ENCODE measurements at regions not wholly inside any gene's neighbourhood (a gene's known extent, or its start where the extent isn't known, plus 50 kb on each side); places are given as distances from the start of the nearest gene placed in this dataset.

DNA sequence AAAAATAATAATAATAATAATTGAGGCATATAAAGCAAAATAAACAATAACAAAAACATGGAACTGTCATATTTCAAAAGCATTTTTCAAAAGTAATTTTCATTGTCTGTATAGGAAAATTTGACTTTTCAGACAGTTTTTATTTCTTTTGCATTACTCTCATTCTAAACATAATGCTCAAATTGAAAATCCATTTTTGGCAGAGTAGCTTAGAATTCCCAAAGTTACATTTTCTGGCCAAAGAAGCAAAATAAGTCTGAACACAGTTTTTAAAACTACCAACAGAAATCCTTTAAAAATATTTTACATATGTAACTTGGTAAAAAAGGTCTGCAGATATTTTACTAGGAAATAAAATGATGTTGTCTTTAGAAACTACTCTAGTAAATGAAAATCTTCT, 535.4 kb downstream of the ANKRD7 start:
- H3K9me3 ChIP-seq (ENCODE audit: insufficient read depth, low read depth) = no peaks in the 10 kb centered on the region
- H3K9me2 ChIP-seq (ENCODE audit: insufficient read depth) = no peaks in the 10 kb centered on the region
- ChIA-PET CTCF (no interaction called here), POLR2A (ENCODE audit: unreplicated experiment) (no interaction called here)
- no peaks in the 10 kb centered on the region for H4K20me1 ChIP-seq (ENCODE audit: insufficient read depth)
- intact Hi-C loops (cut with micrococcal nuclease; ENCODE audit: unreplicated experiment) = no loop called here
- H3F3A ChIP-seq (ENCODE audit: insufficient read depth, low read depth) = no peaks in the 10 kb centered on the region
- no peak for DNase-seq
- no peaks in the 10 kb centered on the region for H3K4me1 ChIP-seq (replicated peaks; ENCODE audit: insufficient read depth)
- H3K79me2 ChIP-seq (ENCODE audit: low read depth) = no peaks in the 10 kb centered on the region
- no peak overlapping the region for H3K27ac ChIP-seq
- no peaks in the 10 kb centered on the region for H3K36me3 ChIP-seq (ENCODE audit: low read depth)
- no peak overlapping the region for H2AFZ ChIP-seq
- TF ChIP-seq, protein P1, sequence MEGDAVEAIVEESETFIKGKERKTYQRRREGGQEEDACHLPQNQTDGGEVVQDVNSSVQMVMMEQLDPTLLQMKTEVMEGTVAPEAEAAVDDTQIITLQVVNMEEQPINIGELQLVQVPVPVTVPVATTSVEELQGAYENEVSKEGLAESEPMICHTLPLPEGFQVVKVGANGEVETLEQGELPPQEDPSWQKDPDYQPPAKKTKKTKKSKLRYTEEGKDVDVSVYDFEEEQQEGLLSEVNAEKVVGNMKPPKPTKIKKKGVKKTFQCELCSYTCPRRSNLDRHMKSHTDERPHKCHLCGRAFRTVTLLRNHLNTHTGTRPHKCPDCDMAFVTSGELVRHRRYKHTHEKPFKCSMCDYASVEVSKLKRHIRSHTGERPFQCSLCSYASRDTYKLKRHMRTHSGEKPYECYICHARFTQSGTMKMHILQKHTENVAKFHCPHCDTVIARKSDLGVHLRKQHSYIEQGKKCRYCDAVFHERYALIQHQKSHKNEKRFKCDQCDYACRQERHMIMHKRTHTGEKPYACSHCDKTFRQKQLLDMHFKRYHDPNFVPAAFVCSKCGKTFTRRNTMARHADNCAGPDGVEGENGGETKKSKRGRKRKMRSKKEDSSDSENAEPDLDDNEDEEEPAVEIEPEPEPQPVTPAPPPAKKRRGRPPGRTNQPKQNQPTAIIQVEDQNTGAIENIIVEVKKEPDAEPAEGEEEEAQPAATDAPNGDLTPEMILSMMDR (conservative IDR thresholded peaks at IDR 0.05) = no peak
- no peak for TF ChIP-seq EZH2 (IDR thresholded peaks at IDR 0.05; ENCODE audit: low read depth)
- no peaks in the 10 kb centered on the region for H3K27me3 ChIP-seq (ENCODE audit: insufficient read depth, low read depth)
- BruUV-seq (replicated peaks) = no TSS peak
- H3K4me3 ChIP-seq = no peak overlapping the region
- no peak overlapping the region for H3K4me2 ChIP-seq

DNA sequence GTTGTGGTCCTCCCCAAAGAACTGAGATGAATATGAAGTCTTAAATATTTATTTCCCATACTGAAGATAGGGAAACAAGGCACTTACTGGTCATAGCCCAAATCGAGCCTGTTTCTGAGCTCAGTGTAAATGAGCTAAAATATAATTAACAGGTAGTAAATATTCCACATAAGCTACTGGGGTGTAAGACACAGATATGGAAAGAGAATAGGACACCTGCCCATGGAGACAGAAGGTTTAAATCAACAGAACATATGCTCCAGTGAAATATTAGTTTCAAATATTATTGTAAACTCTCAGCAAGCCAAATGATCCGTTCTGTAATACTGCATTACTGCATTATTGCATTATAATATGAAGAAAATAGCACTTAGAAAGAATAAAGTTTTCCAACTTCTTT, 537.9 kb downstream of the ANKRD7 start:
- no peak overlapping the region for H3K4me3 ChIP-seq
- intact Hi-C loops (cut with micrococcal nuclease; ENCODE audit: unreplicated experiment) = no loop called here
- no peaks in the 10 kb centered on the region for H3K79me2 ChIP-seq (ENCODE audit: low read depth)
- no peaks in the 10 kb centered on the region for H3K9me3 ChIP-seq (ENCODE audit: insufficient read depth, low read depth)
- CTCF ChIA-PET = no interaction called here
- no peak for TF ChIP-seq EZH2 (IDR thresholded peaks at IDR 0.05; ENCODE audit: low read depth)
- TF ChIP-seq, protein P1 (conservative IDR thresholded peaks at IDR 0.05) = no peak
- no peaks in the 10 kb centered on the region for H3K4me1 ChIP-seq (replicated peaks; ENCODE audit: insufficient read depth)
- POLR2A ChIA-PET (ENCODE audit: unreplicated experiment) = no interaction called here
- H3K27ac ChIP-seq = no peak overlapping the region
- H3K27me3 ChIP-seq (ENCODE audit: insufficient read depth, low read depth) = no peaks in the 10 kb centered on the region
- no peaks in the 10 kb centered on the region for H4K20me1 ChIP-seq (ENCODE audit: insufficient read depth)
- no peaks in the 10 kb centered on the region for H3K36me3 ChIP-seq (ENCODE audit: low read depth)
- BruUV-seq (replicated peaks) = no TSS peak
- no peaks in the 10 kb centered on the region for H3F3A ChIP-seq (ENCODE audit: insufficient read depth, low read depth)
- no peaks in the 10 kb centered on the region for H3K9me2 ChIP-seq (ENCODE audit: insufficient read depth)
- DNase-seq = no peak
- no peak overlapping the region for H2AFZ ChIP-seq
- no peak overlapping the region for H3K4me2 ChIP-seq

DNA sequence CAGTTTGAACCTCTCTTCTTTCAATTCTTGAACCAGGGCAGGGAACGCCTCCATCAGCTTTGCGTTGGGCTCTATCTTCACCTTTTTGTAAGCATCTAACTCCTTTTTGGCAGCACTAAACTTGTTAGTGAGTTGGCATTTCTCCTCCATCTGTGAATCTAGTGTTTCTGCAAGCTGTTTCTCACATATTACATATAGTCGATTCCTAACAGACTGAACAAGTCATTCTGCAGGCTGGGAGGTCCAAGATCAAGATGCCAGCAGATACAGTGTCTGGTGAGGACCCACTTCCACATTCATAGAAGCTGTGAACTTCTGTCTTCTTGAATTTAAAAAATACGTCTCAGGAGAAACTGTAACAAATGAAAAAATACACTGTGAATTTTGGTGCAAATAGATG, 539.7 kb downstream of the ANKRD7 start:
- H3K27ac ChIP-seq = no peak overlapping the region
- no peaks in the 10 kb centered on the region for H3K9me2 ChIP-seq (ENCODE audit: insufficient read depth)
- H3K9me3 ChIP-seq (ENCODE audit: insufficient read depth, low read depth) = no peaks in the 10 kb centered on the region
- no peak for DNase-seq
- H3K4me1 ChIP-seq (replicated peaks; ENCODE audit: insufficient read depth) = no peaks in the 10 kb centered on the region
- intact Hi-C loops (cut with micrococcal nuclease; ENCODE audit: unreplicated experiment) = no loop called here
- no peaks in the 10 kb centered on the region for H3K27me3 ChIP-seq (ENCODE audit: insufficient read depth, low read depth)
- ChIA-PET POLR2A (ENCODE audit: unreplicated experiment) (no interaction called here), CTCF (no interaction called here)
- no peaks in the 10 kb centered on the region for H3K36me3 ChIP-seq (ENCODE audit: low read depth)
- BruUV-seq (replicated peaks) = no TSS peak
- no peak for TF ChIP-seq EZH2 (IDR thresholded peaks at IDR 0.05; ENCODE audit: low read depth)
- TF ChIP-seq, protein P1 (conservative IDR thresholded peaks at IDR 0.05) = no peak
- H3K4me3 ChIP-seq = no peak overlapping the region
- no peaks in the 10 kb centered on the region for H3K79me2 ChIP-seq (ENCODE audit: low read depth)
- no peak overlapping the region for H2AFZ ChIP-seq
- no peaks in the 10 kb centered on the region for H4K20me1 ChIP-seq (ENCODE audit: insufficient read depth)
- H3F3A ChIP-seq (ENCODE audit: insufficient read depth, low read depth) = no peaks in the 10 kb centered on the region
- H3K4me2 ChIP-seq = no peak overlapping the region
